Keratinocyte (primary cell): ENCODE measurements at regions not wholly inside any gene's neighbourhood (a gene's known extent, or its start where the extent isn't known, plus 50 kb on each side); places are given as distances from the start of the nearest gene placed in this dataset.

Source experiments
- EZH2 ChIP-seq: IDR thresholded peaks from one replicate; pipeline ENCODE4 v1.6.1; 2012; ENCODE audit warnings: inconsistent platforms, mild to moderate bottlenecking, low read length, moderate library complexity
- TF ChIP-seq, protein P1 (sequence below), 3 experiments: IDR thresholded peaks in 1 of 3; conservative IDR thresholded peaks in 1 of 3; optimal IDR thresholded peaks in 1 of 3; 2 replicates in 2 of 3; 3 replicates in 1 of 3; pipeline versions ENCODE3 to v1.5.1; 2011; ENCODE audit warnings: low read length in 3 of 3, mild to moderate bottlenecking in 3 of 3, moderate library complexity in 2 of 3, control low read depth in 1 of 3, inconsistent platforms in 1 of 3; ENCODE audit not compliant: insufficient read depth in 2 of 3; ENCODE audit errors: extremely low read depth in 1 of 3

DNA sequence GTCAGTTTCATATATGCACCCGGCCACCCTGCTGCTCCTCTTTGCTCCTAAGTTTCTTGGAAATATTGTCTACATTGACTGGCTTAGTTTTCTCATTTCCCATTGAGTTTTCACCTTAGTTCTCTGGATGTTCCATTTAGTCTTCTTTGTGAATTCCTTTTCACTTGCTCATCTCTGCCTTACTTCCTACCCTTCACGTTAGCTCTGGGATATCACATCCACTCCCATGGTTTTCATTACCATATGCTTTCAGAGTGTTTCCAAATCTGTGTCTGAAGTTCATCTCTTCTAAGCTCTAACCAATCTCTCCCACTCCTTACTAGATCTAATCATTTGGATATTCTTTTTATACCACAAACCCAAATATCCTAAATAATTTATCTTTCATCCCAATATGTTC lies 226.4 kb downstream of the FAM76B start:
- TF ChIP-seq, protein P1, sequence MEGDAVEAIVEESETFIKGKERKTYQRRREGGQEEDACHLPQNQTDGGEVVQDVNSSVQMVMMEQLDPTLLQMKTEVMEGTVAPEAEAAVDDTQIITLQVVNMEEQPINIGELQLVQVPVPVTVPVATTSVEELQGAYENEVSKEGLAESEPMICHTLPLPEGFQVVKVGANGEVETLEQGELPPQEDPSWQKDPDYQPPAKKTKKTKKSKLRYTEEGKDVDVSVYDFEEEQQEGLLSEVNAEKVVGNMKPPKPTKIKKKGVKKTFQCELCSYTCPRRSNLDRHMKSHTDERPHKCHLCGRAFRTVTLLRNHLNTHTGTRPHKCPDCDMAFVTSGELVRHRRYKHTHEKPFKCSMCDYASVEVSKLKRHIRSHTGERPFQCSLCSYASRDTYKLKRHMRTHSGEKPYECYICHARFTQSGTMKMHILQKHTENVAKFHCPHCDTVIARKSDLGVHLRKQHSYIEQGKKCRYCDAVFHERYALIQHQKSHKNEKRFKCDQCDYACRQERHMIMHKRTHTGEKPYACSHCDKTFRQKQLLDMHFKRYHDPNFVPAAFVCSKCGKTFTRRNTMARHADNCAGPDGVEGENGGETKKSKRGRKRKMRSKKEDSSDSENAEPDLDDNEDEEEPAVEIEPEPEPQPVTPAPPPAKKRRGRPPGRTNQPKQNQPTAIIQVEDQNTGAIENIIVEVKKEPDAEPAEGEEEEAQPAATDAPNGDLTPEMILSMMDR (optimal IDR thresholded peaks at IDR 0.05 in 1 of 3, IDR thresholded peaks at IDR 0.05 in 1 of 3, conservative IDR thresholded peaks at IDR 0.05 in 1 of 3; ENCODE audit: extremely low read depth in 1 of 3, insufficient read depth in 2 of 3, low read length in 3 of 3), result no peak
- no peak for TF ChIP-seq EZH2
